ENCODE measurements at regions not wholly inside any gene's neighbourhood (a gene's known extent, or its start where the extent isn't known, plus 50 kb on each side); places are given as distances from the start of the nearest gene placed in this dataset.

GRCh38 chr5:3307982-3308621 is 287.5 kb upstream of the IRX1 start:
- no peak for TF ChIP-seq YY1 (IDR thresholded peaks at IDR 0.05; ENCODE audit: low read depth, low read length)
- TF ChIP-seq KDM1A (IDR thresholded peaks at IDR 0.05; ENCODE audit: borderline replicate concordance, low read length): no peak
- TF ChIP-seq EZH2 (IDR thresholded peaks at IDR 0.05; ENCODE audit: low read depth, low read length, severe bottlenecking): no peak
- no peak for TF ChIP-seq CHD2 (IDR thresholded peaks at IDR 0.05; ENCODE audit: low read length)
